ENCODE measurements at regions not wholly inside any gene's neighbourhood (a gene's known extent, or its start where the extent isn't known, plus 50 kb on each side); places are given as distances from the start of the nearest gene placed in this dataset.

GRCh38 chr5:3222924-3223323, 372.7 kb upstream of the IRX1 start:
- H3K27me3 ChIP-seq (ENCODE audit: control insufficient read depth in 2 of 2, insufficient read depth in 2 of 2, low read length in 2 of 2): peaks cover 6 to 49% of the 10 kb centered on the region in 2 experiments; a peak in 3 of 5 replicates
- no peak overlapping the region for H2AFZ ChIP-seq (ENCODE audit: low read depth, low read length)
- in situ Hi-C loops (cut with MboI) (no loop called here), intact Hi-C loops (cut with micrococcal nuclease) (no loop called here)
- no peaks in the 10 kb centered on the region for H3K36me3 ChIP-seq (ENCODE audit: control insufficient read depth, insufficient read depth, low read length)
- no TSS peak for BruUV-seq (replicated peaks)
- WGBS (ENCODE audit: insufficient coverage, low coverage, missing lambda C conversion rate): 2% methylated on average over 5 of the region's 5 CpGs
- no peaks in the 10 kb centered on the region for H3K4me1 ChIP-seq (replicated peaks in 1 of 2; ENCODE audit: control insufficient read depth in 2 of 2, insufficient read depth in 2 of 2, low read length in 2 of 2)
- CTCF ChIA-PET (ENCODE audit: low intra/inter-chr PET ratio): no interaction called here
- H4K20me1 ChIP-seq (replicated peaks; ENCODE audit: control insufficient read depth, insufficient read depth, low read length): peaks cover 11% of the 10 kb centered on the region; the same call in 1 of the 2 replicates
- FAIRE-seq (no peak), DNase-seq (ENCODE audit: extremely low read depth in 1 of 4, low spot score in 3 of 4) (no peak), ATAC-seq (no peak)
- TF ChIP-seq CREB3L1 (IDR thresholded peaks at IDR 0.05; ENCODE audit: borderline replicate concordance, low read depth) (no peak), NFRKB (IDR thresholded peaks at IDR 0.05; ENCODE audit: low read depth) (no peak), SMARCB1 (IDR thresholded peaks at IDR 0.05; ENCODE audit: insufficient read length, low read depth) (no peak), GABPA (tag; conservative IDR thresholded peaks at IDR 0.05; ENCODE audit: low read depth) (no peak), SMARCE1 (IDR thresholded peaks at IDR 0.05) (no peak), RAD21 (CRISPR knock-in tag; conservative IDR thresholded peaks at IDR 0.05 in 1 of 2, IDR thresholded peaks at IDR 0.05 in 1 of 2) (no peak), CHD4 (IDR thresholded peaks at IDR 0.05; ENCODE audit: insufficient read depth, insufficient replicate concordance, low read depth, low read length, poor library complexity, severe bottlenecking) (no peak), RFX1 (IDR thresholded peaks at IDR 0.05) (no peak), JUND (IDR thresholded peaks at IDR 0.05; ENCODE audit: borderline replicate concordance, low read depth, low read length) (no peak), JUND (tag; IDR thresholded peaks at IDR 0.05; ENCODE audit: borderline replicate concordance, low read depth, low read length) (no peak), ZKSCAN3 (CRISPR knock-in tag; IDR thresholded peaks at IDR 0.05) (no peak), ATF7 (IDR thresholded peaks at IDR 0.05) (no peak), C11orf30 (IDR thresholded peaks at IDR 0.05; ENCODE audit: low read depth) (no peak), RBM17 (IDR thresholded peaks at IDR 0.05; ENCODE audit: borderline replicate concordance, low read depth, low read length) (no peak), ZNF75A (CRISPR knock-in tag; IDR thresholded peaks at IDR 0.05) (no peak), ZNF239 (CRISPR knock-in tag; IDR thresholded peaks at IDR 0.05) (no peak), TARDBP (IDR thresholded peaks at IDR 0.05) (no peak), NEUROD1 (IDR thresholded peaks at IDR 0.05; ENCODE audit: borderline replicate concordance, low read depth, low read length, partially characterized antibody) (no peak), CBX8 (IDR thresholded peaks at IDR 0.05; ENCODE audit: borderline replicate concordance, extremely low read depth, low read depth, low read length, poor library complexity, severe bottlenecking) (no peak)
- no peak overlapping the region for H3K4me3 ChIP-seq
- no peak overlapping the region for H3K9ac ChIP-seq (ENCODE audit: insufficient read depth in 1 of 2, low read depth in 2 of 2, low read length in 2 of 2)
- no peaks in the 10 kb centered on the region for H3K9me3 ChIP-seq (replicated peaks; ENCODE audit: control insufficient read depth, insufficient read depth, low read depth, low read length)
- POLR2A ChIA-PET: no interaction called here
- H3K4me2 ChIP-seq (ENCODE audit: insufficient read depth, low read length): no peak overlapping the region
- no peaks in the 10 kb centered on the region for H3K79me2 ChIP-seq (ENCODE audit: control insufficient read depth, insufficient read depth, low read length)
- H3K27ac ChIP-seq (ENCODE audit: extremely low read depth, low read depth, low read length): no peak overlapping the region
- H3K9me1 ChIP-seq (ENCODE audit: control insufficient read depth, insufficient read depth, low read length): no peaks in the 10 kb centered on the region
